RWPE2 (cell line): ENCODE measurements at regions not wholly inside any gene's neighbourhood (a gene's known extent, or its start where the extent isn't known, plus 50 kb on each side); places are given as distances from the start of the nearest gene placed in this dataset.

Experiments
- ATAC-seq: fragments of 200-7000 bp; cut with Tn5 transposase; 3 replicates; pipeline ENCODE4 v1.9.1; 2021; ENCODE audit warnings: low read depth
- DNase-seq: peaks from one replicate; pipeline ENCODE4 v3.0.0-alpha.2; 2020; ENCODE audit warnings: low spot score
- H3K27ac ChIP-seq: fragments of 450-650 bp; 2 replicates; pipeline ENCODE4 v1.5.1; 2017; ENCODE audit warnings: mild to moderate bottlenecking; ENCODE audit not compliant: poor library complexity, severe bottlenecking
- H3K27me3 ChIP-seq: fragments of 250-450 bp; sonication (Bioruptor Pico); 2 replicates; pipeline ENCODE4 v1.5.1; 2021; ENCODE audit warnings: mild to moderate bottlenecking, moderate library complexity; ENCODE audit not compliant: insufficient read depth, poor library complexity, severe bottlenecking
- H3K36me3 ChIP-seq: fragments of 250-450 bp; sonication (Bioruptor Pico); 2 replicates; pipeline ENCODE4 v1.5.1; 2020; ENCODE audit warnings: low read depth, mild to moderate bottlenecking, moderate library complexity
- H3K4me1 ChIP-seq: fragments of 250-450 bp; sonication (Bioruptor Pico); 2 replicates; pipeline ENCODE4 v1.5.1; 2021; ENCODE audit warnings: mild to moderate bottlenecking, moderate library complexity; ENCODE audit not compliant: insufficient read depth, poor library complexity, severe bottlenecking
- H3K4me3 ChIP-seq: fragments of 250-450 bp; sonication (Bioruptor Pico); 2 replicates; pipeline ENCODE4 v1.5.1; 2021; ENCODE audit warnings: mild to moderate bottlenecking, moderate library complexity; ENCODE audit not compliant: severe bottlenecking
- H3K9me3 ChIP-seq: fragments of 250-450 bp; sonication (Bioruptor Pico); 2 replicates; pipeline ENCODE4 v1.5.1; 2021; ENCODE audit warnings: mild to moderate bottlenecking, moderate library complexity; ENCODE audit not compliant: severe bottlenecking
- CTCF ChIP-seq: fragments of 450-650 bp; IDR thresholded peaks from one replicate; pipeline ENCODE4 v1.5.1; 2017; ENCODE audit warnings: mild to moderate bottlenecking, moderate library complexity; ENCODE audit not compliant: poor library complexity, severe bottlenecking

GRCh38 chr20:59443550-59443949 lies 143.1 kb downstream of the EDN3 start:
- no peak overlapping the region for H3K27ac ChIP-seq
- TF ChIP-seq CTCF = no peak
- no peak for ATAC-seq
- H3K4me1 ChIP-seq = no peaks in the 10 kb centered on the region
- no peak overlapping the region for H3K4me3 ChIP-seq
- H3K27me3 ChIP-seq = peaks cover 64% of the 10 kb centered on the region
- DNase-seq = no peak
- no peaks in the 10 kb centered on the region for H3K9me3 ChIP-seq
- H3K36me3 ChIP-seq = no peaks in the 10 kb centered on the region

GRCh38 chr20:59446376-59446775 lies 146.0 kb downstream of the EDN3 start:
- Histone ChIP-seq H3K27me3 (peaks cover 84% of the 10 kb centered on the region), H3K36me3 (no peaks in the 10 kb centered on the region), H3K9me3 (no peaks in the 10 kb centered on the region), H3K4me3 (no peak overlapping the region), H3K4me1 (peaks cover 5% of the 10 kb centered on the region), H3K27ac (no peak overlapping the region)
- ATAC-seq (no peak), DNase-seq (no peak)
- TF ChIP-seq CTCF = no peak

- H3K9me3 ChIP-seq = no peaks in the 10 kb centered on the region
- ATAC-seq = peak; percentile 36
- H3K4me3 ChIP-seq = no peak overlapping the region
- no peak for TF ChIP-seq CTCF
- H3K27ac ChIP-seq = no peak overlapping the region
- peaks cover 5% of the 10 kb centered on the region for H3K4me1 ChIP-seq
- peaks cover 78% of the 10 kb centered on the region for H3K27me3 ChIP-seq
- no peak for DNase-seq
- H3K36me3 ChIP-seq = no peaks in the 10 kb centered on the region
Measured at GRCh38 chr20:59448196-59448595, 147.8 kb downstream of the EDN3 start.

- TF ChIP-seq CTCF = no peak
- no peaks in the 10 kb centered on the region for H3K9me3 ChIP-seq
- H3K36me3 ChIP-seq = no peaks in the 10 kb centered on the region
- no peak overlapping the region for H3K4me3 ChIP-seq
- peaks cover 73% of the 10 kb centered on the region for H3K27me3 ChIP-seq
- ATAC-seq = peak; percentile 35; the same call in 1 of the 3 replicates
- no peak overlapping the region for H3K27ac ChIP-seq
- DNase-seq = no peak
- peaks cover 5% of the 10 kb centered on the region for H3K4me1 ChIP-seq
Measured at GRCh38 chr20:59448851-59449444, 148.5 kb downstream of the EDN3 start.

GRCh38 chr20:59451066-59451630 lies 150.7 kb downstream of the EDN3 start:
- Histone ChIP-seq H3K27me3 (peaks cover 54% of the 10 kb centered on the region), H3K9me3 (no peaks in the 10 kb centered on the region), H3K27ac (no peak overlapping the region), H3K4me1 (peaks cover 5% of the 10 kb centered on the region), H3K36me3 (no peaks in the 10 kb centered on the region), H3K4me3 (no peak overlapping the region)
- no peak for TF ChIP-seq CTCF
- ATAC-seq (no peak), DNase-seq (no peak)
